Fibroblast of lung (primary cell): ENCODE measurements at regions not wholly inside any gene's neighbourhood (a gene's known extent, or its start where the extent isn't known, plus 50 kb on each side); places are given as distances from the start of the nearest gene placed in this dataset.

Experiments
- CTCF ChIP-seq, 2 donors: IDR thresholded peaks in 1 of 2; conservative IDR thresholded peaks in 1 of 2; 1 replicate in 1 of 2; 2 replicates in 1 of 2; pipeline ENCODE4 v1.5.1; 2011 to 2012; ENCODE audit warnings: low read length in 2 of 2, control low read depth in 1 of 2, inconsistent platforms in 1 of 2, low read depth in 1 of 2, mild to moderate bottlenecking in 1 of 2
- EZH2 ChIP-seq: IDR thresholded peaks from 2 replicates; pipeline ENCODE4 v1.5.1; 2012; ENCODE audit warnings: low read length, control low read depth, mild to moderate bottlenecking; ENCODE audit errors: missing control alignments

- TF ChIP-seq CTCF (conservative IDR thresholded peaks at IDR 0.05 in 1 of 2, IDR thresholded peaks at IDR 0.05 in 1 of 2; ENCODE audit: low read depth in 1 of 2, low read length in 2 of 2) (no peak), EZH2 (no peak)
Measured at GRCh38 chr5:17412760-17413671, 85.0 kb upstream of the TAF11L2 start.
